A549 (cell line): ENCODE measurements at regions not wholly inside any gene's neighbourhood (a gene's known extent, or its start where the extent isn't known, plus 50 kb on each side); places are given as distances from the start of the nearest gene placed in this dataset.

Experiments
- ATAC-seq, 2 experiments: fragments of 200-7000 bp in 1 of 2; fragments of >200 bp in 1 of 2; cut with Nextera tagmentation in 1 of 2; cut with Tn5 transposase in 1 of 2; 3 replicates each; pipeline versions ENCODE4 v1.8.0 to v1.9.1; 2018 to 2020; ENCODE audit warnings: mild to moderate bottlenecking in 1 of 2, moderate library complexity in 1 of 2
- CTCF ChIA-PET: fragments of 300-600 bp; sonication (Branson Sonifier 250); formaldehyde crosslinking; extraction: SDS; loops from one replicate; lab custom pipeline; 2021; ENCODE audit warnings: antibody characterized with exemption, inconsistent platforms; lab: Yijun Ruan, JAX
- POLR2A ChIA-PET: fragments of 350-600 bp; formaldehyde crosslinking; extraction: SDS; loops from one replicate; lab custom pipeline; 2021; ENCODE audit warnings: antibody characterized with exemption, inconsistent platforms; lab: Yijun Ruan, JAX
- DNase-seq, 2 experiments: peaks; one replicate each; pipeline versions ENCODE4 v3.0.0 to v3.0.0-alpha.2; 2011 to 2016; ENCODE audit warnings: low read depth in 1 of 2, low spot score in 1 of 2
- FAIRE-seq: peaks from 2 replicates; lab custom pipeline; 2011; peaks lifted over from hg19 to GRCh38; lab: Jason Lieb, UNC
- H3K27ac ChIP-seq, 2 experiments: fragments of >200 bp; sonication (Bioruptor Twin); formaldehyde crosslinking; 3 replicates each; pipeline ENCODE4 v1.5.1; 2016 to 2017
- H3K4me1 ChIP-seq: fragments of >200 bp; sonication (Bioruptor Twin); formaldehyde crosslinking; 3 replicates; pipeline ENCODE4 v1.6.1; 2016
- H3K4me2 ChIP-seq: fragments of >200 bp; sonication (Bioruptor Twin); formaldehyde crosslinking; 3 replicates; pipeline ENCODE4 v1.6.1; 2016
- H3K4me3 ChIP-seq: fragments of >200 bp; sonication (Bioruptor Twin); formaldehyde crosslinking; 3 replicates; pipeline ENCODE4 v1.5.1; 2016
- H3K9me3 ChIP-seq: fragments of >200 bp; sonication (Bioruptor Twin); formaldehyde crosslinking; 3 replicates; pipeline ENCODE4 v1.6.1; 2016
- BHLHE40 ChIP-seq: IDR thresholded peaks from 2 replicates; pipeline ENCODE4 v1.6.1; 2012; ENCODE audit warnings: low read depth, low read length, inconsistent platforms
- ELK1 ChIP-seq: fragments of 150-350 bp; IDR thresholded peaks from 2 replicates; pipeline ENCODE4 v1.6.1; 2014; ENCODE audit warnings: low read depth, mild to moderate bottlenecking, low read length
- ESRRA ChIP-seq: fragments of 150-350 bp; IDR thresholded peaks from 2 replicates; pipeline ENCODE4 v1.6.1; 2014; ENCODE audit warnings: mild to moderate bottlenecking, low read length, borderline replicate concordance
- GATA3 ChIP-seq: IDR thresholded peaks from 2 replicates; pipeline ENCODE4 v1.6.1; 2012; ENCODE audit warnings: borderline replicate concordance
- HES2 ChIP-seq: fragments of >200 bp; sonication (Bioruptor Twin); formaldehyde crosslinking; IDR thresholded peaks from 2 replicates; pipeline ENCODE4 v1.6.1; 2016
- HMGXB4 ChIP-seq: fragments of 250-450 bp; sonication (Bioruptor Pico); IDR thresholded peaks from 2 replicates; pipeline ENCODE4 v1.5.0; 2021; ENCODE audit warnings: mild to moderate bottlenecking, moderate library complexity, borderline replicate concordance
- HOXB5 ChIP-seq: fragments of 250-450 bp; sonication (Bioruptor Pico); IDR thresholded peaks from 2 replicates; pipeline ENCODE4 v1.5.0; 2020; ENCODE audit warnings: mild to moderate bottlenecking, moderate library complexity
- MAFK ChIP-seq: fragments of 450-650 bp; IDR thresholded peaks from 2 replicates; pipeline ENCODE4 v1.6.1; 2014; ENCODE audit not compliant: partially characterized antibody
- MYC ChIP-seq: IDR thresholded peaks from 2 replicates; pipeline ENCODE4 v1.6.1; 2012; ENCODE audit warnings: mild to moderate bottlenecking, inconsistent platforms, low read length, improper control_type of control experiment, borderline replicate concordance
- NFE2L2 ChIP-seq: fragments of 150-350 bp; conservative IDR thresholded peaks from 2 replicates; pipeline ENCODE4 v1.6.1; 2014; ENCODE audit warnings: low read length
- NPAS2 ChIP-seq: fragments of 250-450 bp; sonication (Bioruptor Pico); IDR thresholded peaks from 2 replicates; pipeline ENCODE4 v1.8.0; 2022; ENCODE audit warnings: mild to moderate bottlenecking, moderate library complexity, borderline replicate concordance
- POLR2AphosphoS2 ChIP-seq: conservative IDR thresholded peaks from 2 replicates; pipeline ENCODE4 v1.6.1; 2012; ENCODE audit warnings: low read length, improper control_type of control experiment, inconsistent platforms
- RAD21 ChIP-seq, 2 experiments: fragments of >200 bp in 1 of 2; sonication (Bioruptor Twin) in 1 of 2; formaldehyde crosslinking in 1 of 2; IDR thresholded peaks in 1 of 2; conservative IDR thresholded peaks in 1 of 2; 2 replicates in 1 of 2; 3 replicates in 1 of 2; pipeline ENCODE4 v1.6.1; 2012 to 2018; ENCODE audit warnings: inconsistent platforms in 1 of 2
- RCOR1 ChIP-seq: fragments of 150-350 bp; IDR thresholded peaks from 2 replicates; pipeline ENCODE4 v1.6.1; 2014; ENCODE audit warnings: antibody characterized with exemption, low read length, low read depth
- RFX5 ChIP-seq: fragments of 450-650 bp; IDR thresholded peaks from 2 replicates; pipeline ENCODE4 v1.7.1; 2014; ENCODE audit warnings: antibody characterized with exemption, mild to moderate bottlenecking, moderate library complexity
- TFCP2L1 ChIP-seq: fragments of 250-450 bp; sonication (Bioruptor Pico); IDR thresholded peaks from 2 replicates; pipeline ENCODE4 v1.5.0; 2021; ENCODE audit warnings: mild to moderate bottlenecking
- TP53 ChIP-seq: fragments of 250-450 bp; sonication (Bioruptor Pico); IDR thresholded peaks from 2 replicates; pipeline ENCODE4 v1.5.0; 2021; ENCODE audit warnings: mild to moderate bottlenecking, moderate library complexity
- ZFP36 ChIP-seq: fragments of 450-650 bp; IDR thresholded peaks from 2 replicates; pipeline ENCODE4 v1.6.1; 2014; ENCODE audit warnings: borderline replicate concordance; ENCODE audit not compliant: partially characterized antibody
- WGBS: methylation state at CpG from one replicate; pipeline ENCODE4 v1.1.6; 2017; ENCODE audit errors: missing lambda C conversion rate; 5-methylcytosine and 5-hydroxymethylcytosine counted together
- TF ChIP-seq, protein P1 (sequence below): IDR thresholded peaks from 2 replicates; pipeline ENCODE4 v1.6.1; 2012
- TF ChIP-seq, protein P2 (sequence below): IDR thresholded peaks from 2 replicates; pipeline ENCODE4 v1.6.1; 2012; ENCODE audit warnings: low read depth, borderline replicate concordance

DNA sequence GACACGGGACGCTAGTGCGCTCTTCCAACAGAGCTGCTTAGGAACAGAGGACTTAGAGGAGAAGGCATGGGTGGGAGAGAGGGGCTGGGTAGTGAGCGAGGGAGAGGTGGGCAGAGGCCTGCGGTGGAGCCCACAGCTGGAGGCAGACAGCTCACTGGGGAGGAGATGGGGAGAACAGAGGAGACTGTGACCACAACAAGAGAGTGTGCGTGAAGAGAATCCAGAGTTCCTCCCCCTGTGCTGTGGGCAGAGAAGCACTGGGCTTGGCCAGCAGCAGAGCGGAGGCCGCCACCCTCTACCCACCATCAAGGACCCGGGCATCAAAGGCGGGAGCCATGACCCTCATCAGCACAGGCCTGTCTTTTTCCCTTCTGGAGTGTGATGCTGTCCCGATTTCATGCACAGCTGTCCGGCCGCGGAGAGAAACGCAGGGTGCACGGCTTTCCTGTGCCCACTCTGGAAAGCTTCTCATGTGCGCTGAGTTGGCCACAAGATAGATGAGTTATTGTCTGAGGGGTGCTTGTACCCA, 228.3 kb upstream of the IRX4 start:
- 67% methylated on average over 16 of the region's 17 CpGs for WGBS
- no peak for ATAC-seq

DNA sequence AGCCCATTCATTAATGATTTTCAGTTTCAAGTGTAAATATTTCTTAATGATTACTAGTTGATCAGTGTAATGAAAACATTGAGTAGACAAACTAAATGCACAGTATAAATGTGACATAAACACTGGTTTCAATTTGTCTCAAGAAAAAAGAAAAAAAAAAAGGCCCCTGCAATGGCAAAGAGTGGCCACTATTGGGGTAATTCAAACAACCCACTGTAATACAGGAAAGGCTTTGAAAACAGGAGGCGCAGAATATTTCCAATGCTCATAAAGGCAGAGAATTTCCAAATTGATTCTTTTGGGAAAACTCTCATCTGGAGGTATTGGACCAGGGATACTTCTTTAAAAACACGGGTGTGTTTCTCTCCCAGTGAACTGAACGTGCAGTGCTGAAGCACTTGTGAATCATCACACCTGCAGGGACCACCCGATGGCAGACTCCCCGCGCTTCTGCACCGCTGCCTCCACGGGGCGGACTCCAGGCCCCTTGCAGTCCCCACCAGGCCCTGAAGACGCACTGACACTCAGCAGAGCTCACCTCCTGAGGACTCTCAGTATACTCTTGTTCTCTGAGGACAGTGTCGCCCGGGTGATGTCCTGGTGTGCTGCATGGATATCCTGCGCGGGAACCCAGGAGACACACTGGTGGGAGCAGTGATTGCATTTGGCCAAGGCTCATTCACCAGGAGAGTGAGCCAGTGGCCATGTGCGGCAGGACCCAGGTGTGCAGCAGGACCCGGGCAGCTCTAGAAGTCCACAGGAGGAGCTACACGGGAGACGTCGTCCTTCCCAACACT, 227.6 kb upstream of the IRX4 start:
- ATAC-seq: no peak
- 60% methylated on average over 17 of the region's 19 CpGs for WGBS
- H3K4me2 ChIP-seq: no peak overlapping the region
- TF ChIP-seq TFCP2L1 (no peak), ELK1 (no peak), POLR2AphosphoS2 (no peak), NFE2L2 (no peak), NPAS2 (CRISPR knock-in tag) (no peak), ZFP36 (no peak), MYC (no peak), HOXB5 (CRISPR knock-in tag) (no peak), HES2 (no peak), BHLHE40 (no peak), RFX5 (no peak), ESRRA (no peak), MAFK (no peak)
- TF ChIP-seq, protein P1, sequence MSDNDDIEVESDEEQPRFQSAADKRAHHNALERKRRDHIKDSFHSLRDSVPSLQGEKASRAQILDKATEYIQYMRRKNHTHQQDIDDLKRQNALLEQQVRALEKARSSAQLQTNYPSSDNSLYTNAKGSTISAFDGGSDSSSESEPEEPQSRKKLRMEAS: no peak
- POLR2A ChIA-PET: no interaction called here
- no peaks in the 10 kb centered on the region for H3K4me1 ChIP-seq
- H3K4me3 ChIP-seq: no peak overlapping the region
- no peaks in the 10 kb centered on the region for H3K9me3 ChIP-seq
- CTCF ChIA-PET: no interaction called here
- no peak for FAIRE-seq
- no peak for DNase-seq
- no peak overlapping the region for H3K27ac ChIP-seq

More for the DNA sequence above, 228.3 kb upstream of the IRX4 start:
- CTCF ChIA-PET: no interaction called here
- no peaks in the 10 kb centered on the region for H3K9me3 ChIP-seq
- TF ChIP-seq HMGXB4 (no peak), RCOR1 (no peak), GATA3 (no peak), HES2 (no peak), NPAS2 (CRISPR knock-in tag) (no peak), MAFK (no peak), ZFP36 (no peak), TP53 (CRISPR knock-in tag) (no peak), RAD21 (conservative IDR thresholded peaks at IDR 0.05 in 1 of 2, IDR thresholded peaks at IDR 0.05 in 1 of 2) (no peak)
- TF ChIP-seq, protein P2, sequence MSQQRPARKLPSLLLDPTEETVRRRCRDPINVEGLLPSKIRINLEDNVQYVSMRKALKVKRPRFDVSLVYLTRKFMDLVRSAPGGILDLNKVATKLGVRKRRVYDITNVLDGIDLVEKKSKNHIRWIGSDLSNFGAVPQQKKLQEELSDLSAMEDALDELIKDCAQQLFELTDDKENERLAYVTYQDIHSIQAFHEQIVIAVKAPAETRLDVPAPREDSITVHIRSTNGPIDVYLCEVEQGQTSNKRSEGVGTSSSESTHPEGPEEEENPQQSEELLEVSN: no peak
- TF ChIP-seq, protein P1: no peak
- TF ChIP-seq, all 56 proteins: peak for 0
- Histone ChIP-seq H3K4me1 (no peaks in the 10 kb centered on the region), H3K27ac (no peak overlapping the region), H3K4me2 (no peak overlapping the region), H3K4me3 (no peak overlapping the region)
- DNase-seq (no peak), FAIRE-seq (no peak)
- POLR2A ChIA-PET: no interaction called here
